H9 (cell line): ENCODE measurements at regions not wholly inside any gene's neighbourhood (a gene's known extent, or its start where the extent isn't known, plus 50 kb on each side); places are given as distances from the start of the nearest gene placed in this dataset.

ENCODE experiments used
- DNase-seq: peaks from one replicate; pipeline ENCODE4 v3.0.0-alpha.2; 2017
- H2AFZ ChIP-seq: one replicate; pipeline ENCODE4 v1.6.1; 2013; ENCODE audit warnings: mild to moderate bottlenecking, low read length, control low read depth, moderate library complexity
- H2AK5ac ChIP-seq: 2 replicates; pipeline ENCODE4 v1.6.1; 2013; ENCODE audit warnings: low read length, control low read depth, mixed read lengths; ENCODE audit not compliant: insufficient read length
- H2BK120ac ChIP-seq: one replicate; pipeline ENCODE4 v1.6.1; 2013; ENCODE audit warnings: low read depth, mild to moderate bottlenecking, low read length, control low read depth, inconsistent platforms; ENCODE audit not compliant: poor library complexity, severe bottlenecking
- H2BK12ac ChIP-seq: 2 replicates; pipeline ENCODE4 v1.6.1; 2013; ENCODE audit warnings: low read length, control low read depth, mixed read lengths, low read depth; ENCODE audit not compliant: insufficient read length
- H2BK15ac ChIP-seq: 2 replicates; pipeline ENCODE4 v1.6.1; 2013; ENCODE audit warnings: low read depth, low read length, control low read depth
- H2BK20ac ChIP-seq: one replicate; pipeline ENCODE4 v1.6.1; 2013; ENCODE audit warnings: low read depth, mild to moderate bottlenecking, low read length, control low read depth, inconsistent platforms; ENCODE audit not compliant: poor library complexity, severe bottlenecking
- H2BK5ac ChIP-seq: 2 replicates; pipeline ENCODE4 v1.6.1; 2013; ENCODE audit warnings: low read length, control low read depth, mixed read lengths; ENCODE audit not compliant: insufficient read length
- H3K14ac ChIP-seq: 2 replicates; pipeline ENCODE4 v1.6.1; 2013; ENCODE audit warnings: low read length, control low read depth; ENCODE audit not compliant: insufficient read depth
- H3K18ac ChIP-seq: 2 replicates; pipeline ENCODE4 v1.6.1; 2013; ENCODE audit warnings: low read depth, mild to moderate bottlenecking, mixed read lengths, low read length, control low read depth; ENCODE audit not compliant: insufficient read length
- H3K23ac ChIP-seq: 2 replicates; pipeline ENCODE4 v1.6.1; 2013; ENCODE audit warnings: low read length, control low read depth, mixed read lengths, low read depth; ENCODE audit not compliant: insufficient read length
- H3K23me2 ChIP-seq: 2 replicates; pipeline ENCODE4 v1.6.1; 2013; ENCODE audit warnings: low read depth, mild to moderate bottlenecking, mixed read lengths, low read length, control low read depth; ENCODE audit not compliant: insufficient read length, poor library complexity, severe bottlenecking
- H3K27ac ChIP-seq: 2 replicates; pipeline ENCODE4 v1.5.1; 2013; ENCODE audit warnings: low read length, control low read depth, mixed read lengths, low read depth; ENCODE audit not compliant: insufficient read length
- H3K27me3 ChIP-seq: 2 replicates; pipeline ENCODE4 v1.6.1; 2013; ENCODE audit warnings: low read length, control low read depth, inconsistent platforms; ENCODE audit not compliant: insufficient read depth
- H3K4ac ChIP-seq: 2 replicates; pipeline ENCODE4 v1.6.1; 2013; ENCODE audit warnings: low read depth, mild to moderate bottlenecking, control low read depth, inconsistent platforms, low read length, moderate library complexity
- H3K4me1 ChIP-seq: 2 replicates; pipeline ENCODE4 v1.6.1; 2013; ENCODE audit warnings: low read length, control low read depth, inconsistent platforms; ENCODE audit not compliant: insufficient read depth
- H3K4me2 ChIP-seq: 2 replicates; pipeline ENCODE4 v1.6.1; 2013; ENCODE audit warnings: low read length, control low read depth, mixed read lengths; ENCODE audit not compliant: insufficient read length, insufficient read depth
- H3K56ac ChIP-seq: 2 replicates; pipeline ENCODE4 v1.6.1; 2013; ENCODE audit warnings: low read depth, mild to moderate bottlenecking, mixed read lengths, low read length, control low read depth; ENCODE audit not compliant: insufficient read length
- H3K79me1 ChIP-seq: 2 replicates; pipeline ENCODE4 v1.6.1; 2013; ENCODE audit warnings: low read depth, mild to moderate bottlenecking, moderate library complexity, low read length, control low read depth, inconsistent platforms; ENCODE audit not compliant: insufficient read depth, poor library complexity, severe bottlenecking
- H3K79me2 ChIP-seq: 2 replicates; pipeline ENCODE4 v1.6.1; 2013; ENCODE audit warnings: low read length, control low read depth, inconsistent platforms; ENCODE audit not compliant: insufficient read depth
- H3K9ac ChIP-seq: 2 replicates; pipeline ENCODE4 v1.6.1; 2013; ENCODE audit warnings: low read length, control low read depth, mixed read lengths; ENCODE audit not compliant: insufficient read length; ENCODE audit errors: extremely low read depth
- H3K9me3 ChIP-seq: one replicate; pipeline ENCODE4 v1.6.1; 2013; ENCODE audit warnings: low read depth, low read length, inconsistent platforms; ENCODE audit not compliant: control insufficient read depth
- H3T11ph ChIP-seq: one replicate; pipeline ENCODE4 v1.6.1; 2013; ENCODE audit warnings: mild to moderate bottlenecking, low read length, control low read depth, inconsistent platforms
- H4K20me1 ChIP-seq: one replicate; pipeline ENCODE4 v1.6.1; 2013; ENCODE audit not compliant: control insufficient read depth, insufficient read length, insufficient read depth
- H4K5ac ChIP-seq: 2 replicates; pipeline ENCODE4 v1.6.1; 2013; ENCODE audit warnings: low read depth, mild to moderate bottlenecking, mixed read lengths, low read length, control low read depth; ENCODE audit not compliant: insufficient read length
- H4K8ac ChIP-seq: replicated peaks from 2 replicates; pipeline ENCODE4 v1.6.1; 2013; ENCODE audit warnings: low read length, control low read depth, mixed read lengths, low read depth; ENCODE audit not compliant: insufficient read length
- H4K91ac ChIP-seq: 2 replicates; pipeline ENCODE4 v1.6.1; 2013; ENCODE audit warnings: low read depth, mild to moderate bottlenecking, moderate library complexity, mixed read lengths, low read length, control low read depth; ENCODE audit not compliant: insufficient read length
- H3K27ac Mint-ChIP-seq, 3 experiments: 2 replicates in 2 of 3; 3 replicates in 1 of 3; pipeline ENCODE4 v1.8.0; 2020 to 2021; ENCODE audit warnings: mixed read lengths in 3 of 3, mild to moderate bottlenecking in 1 of 3, moderate library complexity in 1 of 3
- H3K27me3 Mint-ChIP-seq: 2 replicates; pipeline ENCODE4 v1.8.0; 2021; ENCODE audit warnings: low read depth, mild to moderate bottlenecking, moderate library complexity, mixed read lengths
- H3K36me3 Mint-ChIP-seq, 3 experiments: 2 replicates in 2 of 3; 3 replicates in 1 of 3; pipeline ENCODE4 v1.8.0; 2020 to 2021; ENCODE audit warnings: low read depth in 3 of 3, mixed read lengths in 3 of 3; ENCODE audit not compliant: insufficient read depth in 1 of 3
- H3K4me1 Mint-ChIP-seq, 2 experiments: 2 replicates each; pipeline ENCODE4 v1.8.0; 2020; ENCODE audit warnings: mixed read lengths in 2 of 2
- H3K4me3 Mint-ChIP-seq, 2 experiments: 2 replicates in 1 of 2; 3 replicates in 1 of 2; pipeline ENCODE4 v1.8.0; 2020 to 2021; ENCODE audit warnings: mild to moderate bottlenecking in 2 of 2, mixed read lengths in 2 of 2, moderate library complexity in 1 of 2
- H3K9me3 Mint-ChIP-seq, 2 experiments: 2 replicates in 1 of 2; 3 replicates in 1 of 2; pipeline ENCODE4 v1.8.0; 2020; ENCODE audit warnings: mild to moderate bottlenecking in 2 of 2, mixed read lengths in 2 of 2, moderate library complexity in 1 of 2
- WGBS: extraction: QIAGEN DNeasy Blood & Tissue Kit; methylation state at CpG from one replicate; pipeline ENCODE4 v1.1.7; 2013; ENCODE audit warnings: missing lambda C conversion rate, low lambda C conversion rate, mixed read lengths; ENCODE audit not compliant: insufficient read length; ENCODE audit errors: extremely low coverage; 5-methylcytosine and 5-hydroxymethylcytosine counted together
- TF ChIP-seq, protein P1 (sequence below): fragments of 200-600 bp; sonication (generic); conservative IDR thresholded peaks from 3 replicates; pipeline ENCODE4 v1.8.0; 2021; ENCODE audit warnings: antibody characterized with exemption, mild to moderate bottlenecking

DNA sequence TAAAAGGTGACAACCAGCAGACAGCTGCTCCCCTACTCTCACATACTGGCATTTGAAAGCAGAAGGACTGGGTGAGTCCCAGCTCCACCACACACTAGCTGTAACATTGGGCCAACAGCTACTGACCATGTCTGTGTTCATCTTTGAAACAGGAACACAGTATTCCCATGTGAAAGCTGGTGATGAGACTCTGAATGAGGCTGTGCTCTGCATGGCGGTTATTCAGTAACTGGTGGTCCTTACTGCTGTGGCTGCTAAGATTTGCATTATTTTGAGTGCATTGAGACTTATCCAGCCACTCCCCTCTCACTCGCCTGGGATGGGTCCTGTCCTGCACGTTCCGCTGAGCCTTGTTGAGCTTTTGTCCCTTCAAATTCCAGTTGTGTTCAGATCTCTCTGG, 342.9 kb downstream of the FOXL1 start:
- Histone ChIP-seq H3K4me2 (no peak overlapping the region), H3K18ac (no peak overlapping the region), H3K27ac (no peak overlapping the region), H2BK20ac (no peak overlapping the region), H4K5ac (no peak overlapping the region), H3T11ph (no peak overlapping the region), H2AFZ (no peak overlapping the region), H2BK5ac (no peak overlapping the region), H3K23ac (no peak overlapping the region), H2BK15ac (no peak overlapping the region), H4K20me1 (no peaks in the 10 kb centered on the region), H3K9me3 (peaks cover 9% of the 10 kb centered on the region), H3K56ac (no peak overlapping the region), H3K79me1 (no peaks in the 10 kb centered on the region), H3K9ac (no peak overlapping the region), H2AK5ac (no peak overlapping the region), H2BK120ac (no peak overlapping the region), H3K4ac (no peak overlapping the region), H2BK12ac (no peak overlapping the region), H4K8ac (no peak overlapping the region), H3K4me1 (no peaks in the 10 kb centered on the region), H3K14ac (no peak overlapping the region), H3K23me2 (no peaks in the 10 kb centered on the region), H4K91ac (no peak overlapping the region), H3K79me2 (no peaks in the 10 kb centered on the region), H3K27me3 (no peaks in the 10 kb centered on the region)
- WGBS, result no CpG with 5 or more reads among the region's 4 CpGs
- Mint-ChIP-seq H3K4me3 (no peak overlapping the region), H3K36me3 (peaks cover 2 to 9% (median 3%) of the 10 kb centered on the region in 3 experiments; a peak in 5 of 7 replicates), H3K4me1 (peaks cover 8 to 19% of the 10 kb centered on the region in 2 experiments), H3K9me3 (peaks cover 13 to 17% of the 10 kb centered on the region in 2 experiments; a peak in 4 of 5 replicates), H3K27me3 (peaks cover 6% of the 10 kb centered on the region), H3K27ac (no peak overlapping the region)
- DNase-seq, result no peak
- TF ChIP-seq, protein P1, sequence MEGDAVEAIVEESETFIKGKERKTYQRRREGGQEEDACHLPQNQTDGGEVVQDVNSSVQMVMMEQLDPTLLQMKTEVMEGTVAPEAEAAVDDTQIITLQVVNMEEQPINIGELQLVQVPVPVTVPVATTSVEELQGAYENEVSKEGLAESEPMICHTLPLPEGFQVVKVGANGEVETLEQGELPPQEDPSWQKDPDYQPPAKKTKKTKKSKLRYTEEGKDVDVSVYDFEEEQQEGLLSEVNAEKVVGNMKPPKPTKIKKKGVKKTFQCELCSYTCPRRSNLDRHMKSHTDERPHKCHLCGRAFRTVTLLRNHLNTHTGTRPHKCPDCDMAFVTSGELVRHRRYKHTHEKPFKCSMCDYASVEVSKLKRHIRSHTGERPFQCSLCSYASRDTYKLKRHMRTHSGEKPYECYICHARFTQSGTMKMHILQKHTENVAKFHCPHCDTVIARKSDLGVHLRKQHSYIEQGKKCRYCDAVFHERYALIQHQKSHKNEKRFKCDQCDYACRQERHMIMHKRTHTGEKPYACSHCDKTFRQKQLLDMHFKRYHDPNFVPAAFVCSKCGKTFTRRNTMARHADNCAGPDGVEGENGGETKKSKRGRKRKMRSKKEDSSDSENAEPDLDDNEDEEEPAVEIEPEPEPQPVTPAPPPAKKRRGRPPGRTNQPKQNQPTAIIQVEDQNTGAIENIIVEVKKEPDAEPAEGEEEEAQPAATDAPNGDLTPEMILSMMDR, result no peak
